ENCODE measurements at regions not wholly inside any gene's neighbourhood (a gene's known extent, or its start where the extent isn't known, plus 50 kb on each side); places are given as distances from the start of the nearest gene placed in this dataset.

- 48% methylated on average over 2 of the region's 2 CpGs for WGBS (ENCODE audit: low lambda C conversion rate)
- no peaks in the 10 kb centered on the region for H4K20me1 ChIP-seq (ENCODE audit: insufficient read depth)
- no peaks in the 10 kb centered on the region for H3K36me3 ChIP-seq (replicated peaks in 1 of 2; ENCODE audit: control insufficient read depth in 1 of 2, insufficient read depth in 2 of 2, low read length in 1 of 2)
- H3K9ac ChIP-seq = no peak overlapping the region
- no peaks in the 10 kb centered on the region for H3K9me2 ChIP-seq
- H3K4me3 ChIP-seq (ENCODE audit: low read depth in 2 of 2, low read length in 1 of 2) = no peak overlapping the region
- CTCF ChIA-PET = interaction anchor here (0.9 kb wide), 1 partner anchor 48 kb away, joined by 3 read pairs; no protein-coding TSS in a partner anchor
- H3F3A ChIP-seq (replicated peaks; ENCODE audit: insufficient read depth) = no peaks in the 10 kb centered on the region
- H3K27ac ChIP-seq (ENCODE audit: low read depth in 2 of 2, low read length in 1 of 2) = no peak overlapping the region
- POLR2A ChIA-PET = no interaction called here
- no peak overlapping the region for H2AFZ ChIP-seq (ENCODE audit: low read depth)
- H3K27me3 ChIP-seq (ENCODE audit: insufficient read depth) = no peaks in the 10 kb centered on the region
- no peak overlapping the region for H3K4me2 ChIP-seq
- peaks cover 0 to 4% of the 10 kb centered on the region in 2 experiments; a peak in 1 of 4 replicates for H3K4me1 ChIP-seq (ENCODE audit: control insufficient read depth in 1 of 2, insufficient read depth in 2 of 2, low read depth in 1 of 2, low read length in 1 of 2)
- H3K9me3 ChIP-seq = no peaks in the 10 kb centered on the region
- no peaks in the 10 kb centered on the region for H3K79me2 ChIP-seq (ENCODE audit: insufficient read depth)
- TF ChIP-seq, protein P1, sequence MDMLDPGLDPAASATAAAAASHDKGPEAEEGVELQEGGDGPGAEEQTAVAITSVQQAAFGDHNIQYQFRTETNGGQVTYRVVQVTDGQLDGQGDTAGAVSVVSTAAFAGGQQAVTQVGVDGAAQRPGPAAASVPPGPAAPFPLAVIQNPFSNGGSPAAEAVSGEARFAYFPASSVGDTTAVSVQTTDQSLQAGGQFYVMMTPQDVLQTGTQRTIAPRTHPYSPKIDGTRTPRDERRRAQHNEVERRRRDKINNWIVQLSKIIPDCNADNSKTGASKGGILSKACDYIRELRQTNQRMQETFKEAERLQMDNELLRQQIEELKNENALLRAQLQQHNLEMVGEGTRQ (IDR thresholded peaks at IDR 0.05; ENCODE audit: borderline replicate concordance, low read depth, low read length) = no peak
- TF ChIP-seq SMC3 (IDR thresholded peaks at IDR 0.05; ENCODE audit: low read depth, low read length) (no peak), RCOR1 (IDR thresholded peaks at IDR 0.05; ENCODE audit: low read length) (no peak), RFX5 (IDR thresholded peaks at IDR 0.05; ENCODE audit: low read length) (no peak), TCF12 (IDR thresholded peaks at IDR 0.05) (no peak)
- DNase-seq = no peak
These were observed 1467.6 kb upstream of the NUDT12 start for GRCh38 chr5:105030153-105030552.

- Histone ChIP-seq H3K79me2 (ENCODE audit: insufficient read depth) (no peaks in the 10 kb centered on the region), H3K27ac (ENCODE audit: low read depth in 2 of 2, low read length in 1 of 2) (no peak overlapping the region), H3K4me1 (ENCODE audit: control insufficient read depth in 1 of 2, insufficient read depth in 2 of 2, low read depth in 1 of 2, low read length in 1 of 2) (no peaks in the 10 kb centered on the region), H2AFZ (ENCODE audit: low read depth) (no peak overlapping the region), H3K9ac (no peak overlapping the region), H3K9me3 (no peaks in the 10 kb centered on the region), H4K20me1 (ENCODE audit: insufficient read depth) (no peaks in the 10 kb centered on the region), H3K27me3 (ENCODE audit: insufficient read depth) (no peaks in the 10 kb centered on the region), H3K36me3 (replicated peaks in 1 of 2; ENCODE audit: control insufficient read depth in 1 of 2, insufficient read depth in 2 of 2, low read length in 1 of 2) (no peaks in the 10 kb centered on the region), H3K4me2 (no peak overlapping the region), H3F3A (replicated peaks; ENCODE audit: insufficient read depth) (no peaks in the 10 kb centered on the region), H3K4me3 (ENCODE audit: low read depth in 2 of 2, low read length in 1 of 2) (no peak overlapping the region), H3K9me2 (no peaks in the 10 kb centered on the region)
- ChIA-PET CTCF (no interaction called here), POLR2A (no interaction called here)
- no peak for DNase-seq
- 78% methylated on average over 3 of the region's 3 CpGs for WGBS (ENCODE audit: low lambda C conversion rate)
- TF ChIP-seq JUND (IDR thresholded peaks at IDR 0.05) = no peak
- no peak for TF ChIP-seq RXRA (IDR thresholded peaks at IDR 0.05; ENCODE audit: borderline replicate concordance, low read depth)
- TF ChIP-seq RFX5 (IDR thresholded peaks at IDR 0.05; ENCODE audit: low read length) = no peak
- no peak for TF ChIP-seq RCOR1 (IDR thresholded peaks at IDR 0.05; ENCODE audit: low read length)
These were observed 1452.5 kb upstream of the NUDT12 start for GRCh38 chr5:105015098-105015497.

DNA sequence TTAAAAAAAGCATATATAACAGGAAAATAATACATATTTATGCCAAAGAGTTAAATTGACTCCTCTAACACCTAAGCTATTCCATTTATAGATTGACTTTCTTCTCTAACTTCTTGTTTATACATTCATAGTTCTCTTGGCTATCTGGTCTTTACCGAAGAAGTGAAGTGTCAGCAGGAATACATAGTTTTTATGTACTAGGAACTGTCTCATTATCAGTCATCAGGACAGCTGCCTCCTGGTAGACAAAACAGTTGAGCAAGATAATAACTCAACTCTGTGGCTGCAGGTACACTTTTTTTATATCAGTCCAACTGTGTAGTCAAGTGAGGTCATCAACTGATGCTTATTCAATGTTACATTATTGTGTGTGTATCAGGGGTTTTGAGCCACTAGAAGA lies 1436.0 kb upstream of the NUDT12 start:
- Histone ChIP-seq H4K20me1 (ENCODE audit: insufficient read depth) (no peaks in the 10 kb centered on the region), H3K27me3 (ENCODE audit: insufficient read depth) (no peaks in the 10 kb centered on the region), H3K9ac (no peak overlapping the region), H3K36me3 (replicated peaks in 1 of 2; ENCODE audit: control insufficient read depth in 1 of 2, insufficient read depth in 2 of 2, low read length in 1 of 2) (no peaks in the 10 kb centered on the region), H3K4me1 (ENCODE audit: control insufficient read depth in 1 of 2, insufficient read depth in 2 of 2, low read depth in 1 of 2, low read length in 1 of 2) (no peaks in the 10 kb centered on the region), H3F3A (replicated peaks; ENCODE audit: insufficient read depth) (no peaks in the 10 kb centered on the region), H3K4me2 (no peak overlapping the region), H3K79me2 (ENCODE audit: insufficient read depth) (no peaks in the 10 kb centered on the region), H3K4me3 (ENCODE audit: low read depth in 2 of 2, low read length in 1 of 2) (no peak overlapping the region), H3K9me2 (no peaks in the 10 kb centered on the region), H2AFZ (ENCODE audit: low read depth) (no peak overlapping the region), H3K9me3 (no peaks in the 10 kb centered on the region; the same call in 1 of the 2 replicates), H3K27ac (ENCODE audit: low read depth in 2 of 2, low read length in 1 of 2) (no peak overlapping the region)
- DNase-seq = no peak
- ChIA-PET CTCF (no interaction called here), POLR2A (no interaction called here)
- WGBS (ENCODE audit: low lambda C conversion rate) = 53% methylated on average over 1 of the region's 1 CpG
- TF ChIP-seq REST (IDR thresholded peaks at IDR 0.05; ENCODE audit: low read depth, low read length) (no peak), IRF3 (IDR thresholded peaks at IDR 0.05; ENCODE audit: low read depth, low read length) (no peak), JUND (IDR thresholded peaks at IDR 0.05) (no peak), RXRA (IDR thresholded peaks at IDR 0.05; ENCODE audit: borderline replicate concordance, low read depth) (no peak), PBX3 (IDR thresholded peaks at IDR 0.05) (no peak), EP300 (IDR thresholded peaks at IDR 0.05; ENCODE audit: borderline replicate concordance in 1 of 2, low read depth in 1 of 2, low read length in 1 of 2) (no peak), GATA2 (CRISPR knock-in tag; IDR thresholded peaks at IDR 0.05) (no peak)
- TF ChIP-seq, protein P2, sequence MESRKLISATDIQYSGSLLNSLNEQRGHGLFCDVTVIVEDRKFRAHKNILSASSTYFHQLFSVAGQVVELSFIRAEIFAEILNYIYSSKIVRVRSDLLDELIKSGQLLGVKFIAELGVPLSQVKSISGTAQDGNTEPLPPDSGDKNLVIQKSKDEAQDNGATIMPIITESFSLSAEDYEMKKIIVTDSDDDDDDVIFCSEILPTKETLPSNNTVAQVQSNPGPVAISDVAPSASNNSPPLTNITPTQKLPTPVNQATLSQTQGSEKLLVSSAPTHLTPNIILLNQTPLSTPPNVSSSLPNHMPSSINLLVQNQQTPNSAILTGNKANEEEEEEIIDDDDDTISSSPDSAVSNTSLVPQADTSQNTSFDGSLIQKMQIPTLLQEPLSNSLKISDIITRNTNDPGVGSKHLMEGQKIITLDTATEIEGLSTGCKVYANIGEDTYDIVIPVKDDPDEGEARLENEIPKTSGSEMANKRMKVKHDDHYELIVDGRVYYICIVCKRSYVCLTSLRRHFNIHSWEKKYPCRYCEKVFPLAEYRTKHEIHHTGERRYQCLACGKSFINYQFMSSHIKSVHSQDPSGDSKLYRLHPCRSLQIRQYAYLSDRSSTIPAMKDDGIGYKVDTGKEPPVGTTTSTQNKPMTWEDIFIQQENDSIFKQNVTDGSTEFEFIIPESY (IDR thresholded peaks at IDR 0.05; ENCODE audit: borderline replicate concordance, low read depth) = no peak
